ENCODE measurements at regions not wholly inside any gene's neighbourhood (a gene's known extent, or its start where the extent isn't known, plus 50 kb on each side); places are given as distances from the start of the nearest gene placed in this dataset.
A peak's percentile ranks its signal among the peaks of the same experiment; 100 is the strongest.

DNA sequence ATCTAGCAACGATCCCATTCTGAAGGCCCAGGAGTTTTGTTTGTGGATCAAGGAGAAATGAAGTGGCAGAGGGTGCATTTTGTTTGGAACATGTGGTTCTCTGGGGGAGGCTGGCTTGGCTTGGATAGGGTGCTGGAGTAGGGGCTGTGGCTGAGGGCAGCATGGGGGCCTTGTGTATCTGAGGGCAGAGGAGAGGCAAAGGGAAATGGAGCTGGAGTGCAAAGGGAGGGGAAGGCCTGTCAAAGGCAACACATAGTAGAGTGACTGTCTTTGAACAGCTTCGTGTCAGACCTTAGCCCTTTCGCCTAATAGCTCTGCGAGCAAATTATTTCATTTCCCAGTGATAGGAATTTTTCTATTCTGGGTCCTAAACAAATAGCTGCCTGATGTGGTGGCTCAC lies 187.2 kb downstream of the KCNRG start:
- intact Hi-C loops (cut with DNase I), result no loop called here
- no peak for DNase-seq (ENCODE audit: low spot score in 2 of 2)
- no peaks in the 10 kb centered on the region for H3K4me1 ChIP-seq
- no peaks in the 10 kb centered on the region for H3K36me3 ChIP-seq
- TF ChIP-seq CTCF (IDR thresholded peaks at IDR 0.05), result no peak
- no peak overlapping the region for H3K27ac ChIP-seq
- no peaks in the 10 kb centered on the region for H3K27me3 ChIP-seq
- H3K4me3 ChIP-seq, result no peak overlapping the region
- H3K9me3 ChIP-seq, result no peaks in the 10 kb centered on the region

- H3K9me3 ChIP-seq, result no peaks in the 10 kb centered on the region
These were observed 188.2 kb downstream of the KCNRG start for GRCh38 chr13:50203256-50203941.

DNA sequence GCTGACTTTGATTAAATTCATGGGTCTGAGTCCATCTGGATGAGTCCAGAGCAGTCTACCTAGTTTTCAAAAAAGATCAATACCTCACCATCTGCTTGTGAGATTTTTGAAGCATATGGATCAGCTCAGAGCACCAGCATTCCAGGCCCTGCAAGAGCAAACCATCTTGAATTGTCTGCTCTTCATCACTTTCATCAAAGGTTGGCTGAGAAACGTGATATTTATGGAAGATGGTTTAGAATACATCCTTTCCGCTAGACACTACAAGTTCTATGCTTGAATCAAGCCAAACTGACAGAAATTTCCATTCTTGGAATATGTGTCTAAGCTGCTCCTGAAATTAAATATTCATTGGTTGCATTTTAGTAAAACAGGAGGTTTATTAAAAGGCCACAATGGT lies 190.3 kb downstream of the KCNRG start:
- Histone ChIP-seq H3K27me3 (no peaks in the 10 kb centered on the region), H3K4me1 (peaks cover 0 to 2% of the 10 kb centered on the region in 2 donors), H3K9me3 (no peaks in the 10 kb centered on the region), H3K27ac (no peak overlapping the region), H3K4me3 (no peak overlapping the region), H3K36me3 (no peaks in the 10 kb centered on the region)
- no peak for DNase-seq (ENCODE audit: low spot score in 2 of 2)
- no peak for TF ChIP-seq CTCF (IDR thresholded peaks at IDR 0.05)
- intact Hi-C loops (cut with DNase I), result no loop called here

More at GRCh38 chr13:50203256-50203941, 188.2 kb downstream of the KCNRG start:
- H3K4me3 ChIP-seq, result no peak overlapping the region
- no peak for DNase-seq (ENCODE audit: low spot score in 2 of 2)
- no peak for TF ChIP-seq CTCF (IDR thresholded peaks at IDR 0.05)
- no peaks in the 10 kb centered on the region for H3K27me3 ChIP-seq
- H3K27ac ChIP-seq, result no peak overlapping the region
- no peaks in the 10 kb centered on the region for H3K36me3 ChIP-seq
- intact Hi-C loops (cut with DNase I), result no loop called here
- H3K4me1 ChIP-seq, result no peaks in the 10 kb centered on the region

GRCh38 chr13:50208826-50209335 lies 193.6 kb downstream of the KCNRG start:
- TF ChIP-seq CTCF (IDR thresholded peaks at IDR 0.05), result no peak
- intact Hi-C loops (cut with DNase I), result no loop called here
- peak in 1 of 2 donors; percentile 18 for DNase-seq (ENCODE audit: low spot score in 2 of 2)
- peaks cover 0 to 7% of the 10 kb centered on the region in 2 donors for H3K9me3 ChIP-seq
- H3K27ac ChIP-seq, result no peak overlapping the region
- peaks cover 0 to 2% of the 10 kb centered on the region in 2 donors for H3K4me1 ChIP-seq
- no peaks in the 10 kb centered on the region for H3K27me3 ChIP-seq
- H3K4me3 ChIP-seq, result peak overlapping the region; percentile 14 to 20
- no peaks in the 10 kb centered on the region for H3K36me3 ChIP-seq

DNA sequence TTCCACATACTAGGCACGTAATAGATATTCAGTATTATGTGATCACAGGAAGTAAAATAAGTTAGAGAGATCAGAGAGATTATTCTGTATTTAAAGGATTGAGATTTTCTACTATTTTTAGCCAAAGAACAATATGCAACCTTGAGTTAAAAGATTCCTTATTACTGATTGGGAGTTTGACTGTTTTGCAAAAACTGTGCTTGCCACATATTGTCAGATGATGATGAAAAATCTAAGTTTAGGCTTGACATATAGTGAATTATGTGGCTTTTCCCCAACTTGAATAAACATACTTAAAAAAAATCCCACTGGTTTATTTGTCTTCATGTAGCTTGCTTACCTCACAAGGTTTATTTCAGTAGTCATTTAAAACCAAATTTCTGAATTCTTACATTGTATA lies 194.4 kb downstream of the KCNRG start:
- intact Hi-C loops (cut with DNase I), result no loop called here
- DNase-seq (ENCODE audit: low spot score in 2 of 2), result no peak
- Histone ChIP-seq H3K27ac (no peak overlapping the region), H3K4me1 (peaks cover 0 to 2% of the 10 kb centered on the region in 2 donors), H3K9me3 (peaks cover 0 to 7% of the 10 kb centered on the region in 2 donors), H3K27me3 (no peaks in the 10 kb centered on the region), H3K36me3 (no peaks in the 10 kb centered on the region), H3K4me3 (no peak overlapping the region)
- no peak for TF ChIP-seq CTCF (IDR thresholded peaks at IDR 0.05)
